Sigmoid colon (tissue), 6 donors: ENCODE measurements at regions not wholly inside any gene's neighbourhood (a gene's known extent, or its start where the extent isn't known, plus 50 kb on each side); places are given as distances from the start of the nearest gene placed in this dataset.

ENCODE experiments used
- DNase-seq: peaks from one replicate; pipeline ENCODE4 v3.0.0-alpha.2; 2019
- H3K27ac ChIP-seq, 4 donors: fragments of 200-600 bp; sonication (generic); one replicate each; pipeline ENCODE4 v1.5.1; 2016 to 2019; ENCODE audit warnings: mild to moderate bottlenecking in 1 of 4
- H3K27me3 ChIP-seq, 3 donors: fragments of 200-600 bp; sonication (generic); one replicate each; pipeline ENCODE4 v1.5.1; 2019; ENCODE audit warnings: mild to moderate bottlenecking in 1 of 3
- H3K36me3 ChIP-seq, 4 donors: fragments of 200-600 bp; sonication (generic); one replicate each; pipeline ENCODE4 v1.5.1; 2016 to 2019
- H3K4me1 ChIP-seq, 4 donors: fragments of 200-600 bp; sonication (generic); one replicate each; pipeline ENCODE4 v1.5.1; 2017 to 2019
- H3K4me3 ChIP-seq, 4 donors: fragments of 200-600 bp; sonication (generic); one replicate each; pipeline ENCODE4 v1.5.1; 2017 to 2019; ENCODE audit warnings: mild to moderate bottlenecking in 2 of 4, moderate library complexity in 1 of 4
- H3K9me3 ChIP-seq, 4 donors: fragments of 200-600 bp in 3 of 4; sonication (generic) in 3 of 4; one replicate each; pipeline versions ENCODE4 v1.5.1 to v1.6.1; 2013 to 2019
- CTCF ChIP-seq, 4 experiments: fragments of 450-650 bp in 3 of 4; fragments of 200-600 bp in 1 of 4; IDR thresholded peaks; one replicate each; pipeline ENCODE4 v1.5.1; 2016 to 2019; ENCODE audit warnings: antibody characterized with exemption in 4 of 4, mild to moderate bottlenecking in 3 of 4, moderate library complexity in 2 of 4
- EP300 ChIP-seq, 4 donors: sonication (generic); formaldehyde crosslinking; IDR thresholded peaks; one replicate each; pipeline ENCODE4 v1.6.1; 2017; ENCODE audit warnings: antibody characterized with exemption in 4 of 4
- POLR2A ChIP-seq, 2 donors: fragments of 450-650 bp; IDR thresholded peaks; one replicate each; pipeline ENCODE4 v1.6.1; 2016; ENCODE audit warnings: antibody characterized with exemption in 2 of 2, mild to moderate bottlenecking in 2 of 2, moderate library complexity in 2 of 2
- POLR2AphosphoS5 ChIP-seq, 4 donors: sonication (generic); formaldehyde crosslinking; IDR thresholded peaks; one replicate each; pipeline ENCODE4 v1.6.1; 2017; ENCODE audit warnings: antibody characterized with exemption in 4 of 4
- WGBS, 2 donors: extraction: QIAGEN DNeasy Blood & Tissue Kit; methylation state at CpG; one replicate each; pipeline ENCODE4 v1.1.7; 2013; 5-methylcytosine and 5-hydroxymethylcytosine counted together
- intact Hi-C: fragments of 100-400 bp; cut with DNase I; formaldehyde crosslinking; loops from one replicate; pipeline ENCODE4 v1.15.1; 2023
- donor health status: healthy with polysubstance abuse.
- donor health status: healthy.

DNA sequence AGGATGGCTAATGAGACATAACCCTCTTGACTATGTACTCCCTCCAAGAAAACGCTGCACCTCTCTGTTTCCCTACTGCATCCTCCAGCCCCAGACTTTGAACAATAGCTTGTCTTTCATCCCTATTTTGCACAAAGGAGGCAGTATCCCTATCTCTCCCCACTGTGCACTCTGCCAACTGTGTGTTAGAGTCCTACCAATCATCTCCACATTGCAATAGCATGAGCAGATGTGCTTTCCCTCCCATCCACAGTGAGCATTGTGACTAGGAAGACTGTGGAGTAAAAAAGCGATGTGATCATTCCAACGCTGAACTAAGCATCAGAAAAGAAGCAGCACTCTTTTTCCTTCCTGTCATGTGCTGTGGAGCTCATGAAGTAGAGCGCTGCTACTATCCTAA, 206.3 kb upstream of the GULP1 start:
- H3K4me1 ChIP-seq, result no peaks in the 10 kb centered on the region
- no peak for TF ChIP-seq EP300 (IDR thresholded peaks at IDR 0.05)
- TF ChIP-seq POLR2A (IDR thresholded peaks at IDR 0.05), result no peak
- TF ChIP-seq POLR2AphosphoS5 (IDR thresholded peaks at IDR 0.05), result no peak
- no peak for TF ChIP-seq CTCF (IDR thresholded peaks at IDR 0.05)
- H3K9me3 ChIP-seq, result no peaks in the 10 kb centered on the region
- no peaks in the 10 kb centered on the region for H3K36me3 ChIP-seq
- no peaks in the 10 kb centered on the region for H3K27me3 ChIP-seq
- WGBS, 2 donors, result 68 to 78% methylated on average over 4 of the region's 4 CpGs
- DNase-seq, result no peak
- intact Hi-C loops, result no loop called here
- H3K4me3 ChIP-seq, result no peak overlapping the region
- no peak overlapping the region for H3K27ac ChIP-seq

- no peaks in the 10 kb centered on the region for H3K36me3 ChIP-seq
- WGBS, 2 donors, result 49 to 68% methylated on average over 2 of the region's 2 CpGs
- TF ChIP-seq EP300 (IDR thresholded peaks at IDR 0.05), result no peak
- TF ChIP-seq CTCF (IDR thresholded peaks at IDR 0.05), result no peak
- TF ChIP-seq POLR2AphosphoS5 (IDR thresholded peaks at IDR 0.05), result no peak
- no peak for TF ChIP-seq POLR2A (IDR thresholded peaks at IDR 0.05)
Measured at GRCh38 chr2:188089901-188090300, 201.8 kb upstream of the GULP1 start.

GRCh38 chr2:188091220-188091619, 200.5 kb upstream of the GULP1 start:
- Histone ChIP-seq H3K9me3 (no peaks in the 10 kb centered on the region), H3K4me1 (no peaks in the 10 kb centered on the region), H3K36me3 (no peaks in the 10 kb centered on the region), H3K27me3 (no peaks in the 10 kb centered on the region), H3K4me3 (no peak overlapping the region), H3K27ac (no peak overlapping the region)
- no peak for DNase-seq
- no peak for TF ChIP-seq POLR2A (IDR thresholded peaks at IDR 0.05)
- no peak for TF ChIP-seq CTCF (IDR thresholded peaks at IDR 0.05)
- TF ChIP-seq POLR2AphosphoS5 (IDR thresholded peaks at IDR 0.05), result no peak
- no peak for TF ChIP-seq EP300 (IDR thresholded peaks at IDR 0.05)
- intact Hi-C loops, result no loop called here

More at GRCh38 chr2:188089901-188090300, 201.8 kb upstream of the GULP1 start:
- Histone ChIP-seq H3K9me3 (no peaks in the 10 kb centered on the region), H3K4me3 (no peak overlapping the region), H3K4me1 (no peaks in the 10 kb centered on the region), H3K27me3 (no peaks in the 10 kb centered on the region), H3K27ac (no peak overlapping the region)
- intact Hi-C loops, result no loop called here
- DNase-seq, result no peak

DNA sequence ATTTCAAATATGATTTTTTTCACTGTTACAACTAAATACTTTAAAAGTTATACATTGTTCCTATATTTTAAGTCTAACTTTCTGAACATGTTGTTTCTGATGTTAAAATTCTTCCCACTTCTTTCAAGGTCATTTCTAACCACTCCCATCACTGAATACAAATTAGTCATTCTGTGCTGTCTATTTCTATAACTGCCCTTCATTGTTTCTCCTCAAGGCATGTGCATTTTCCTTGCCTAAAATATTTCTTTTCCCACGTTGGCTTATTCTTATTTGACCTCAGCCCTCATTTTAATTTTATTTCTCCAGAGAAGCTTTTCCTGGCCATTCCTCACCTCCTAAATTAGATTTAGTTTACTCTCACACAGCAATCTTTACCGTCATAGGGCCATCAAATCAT, 198.9 kb upstream of the GULP1 start:
- H3K36me3 ChIP-seq, result no peaks in the 10 kb centered on the region
- no peaks in the 10 kb centered on the region for H3K4me1 ChIP-seq
- no peaks in the 10 kb centered on the region for H3K9me3 ChIP-seq
- no peak overlapping the region for H3K4me3 ChIP-seq
- TF ChIP-seq CTCF (IDR thresholded peaks at IDR 0.05), result no peak
- TF ChIP-seq POLR2A (IDR thresholded peaks at IDR 0.05), result no peak
- no peak for TF ChIP-seq POLR2AphosphoS5 (IDR thresholded peaks at IDR 0.05)
- no peak for TF ChIP-seq EP300 (IDR thresholded peaks at IDR 0.05)
- no peak for DNase-seq
- no peak overlapping the region for H3K27ac ChIP-seq
- H3K27me3 ChIP-seq, result no peaks in the 10 kb centered on the region
- 45 to 74% methylated on average over 2 of the region's 2 CpGs for WGBS, 2 donors
- intact Hi-C loops, result no loop called here

DNA sequence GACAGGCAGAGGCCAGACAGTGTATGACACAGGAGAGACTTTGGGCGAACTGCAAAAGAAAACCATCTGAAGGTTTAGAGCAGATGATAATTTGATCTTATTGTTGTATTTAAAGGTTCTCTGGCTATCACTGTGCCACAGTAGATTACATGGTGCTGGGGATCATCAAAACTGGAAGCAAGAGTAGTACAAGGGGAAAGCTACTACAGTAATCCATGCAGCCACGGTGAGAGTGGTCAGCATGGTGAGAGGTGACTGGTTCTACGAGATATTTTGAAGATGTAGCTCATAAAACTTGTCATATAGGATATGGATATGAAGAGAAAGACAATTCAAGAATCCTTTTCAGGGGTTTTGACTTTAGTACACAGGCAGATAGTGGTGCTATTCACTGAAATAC, 194.8 kb upstream of the GULP1 start:
- TF ChIP-seq CTCF (IDR thresholded peaks at IDR 0.05) (no peak), POLR2A (IDR thresholded peaks at IDR 0.05) (no peak), POLR2AphosphoS5 (IDR thresholded peaks at IDR 0.05) (no peak), EP300 (IDR thresholded peaks at IDR 0.05) (no peak)
- DNase-seq, result no peak
- H3K4me3 ChIP-seq, result no peak overlapping the region
- H3K27me3 ChIP-seq, result no peaks in the 10 kb centered on the region
- 74 to 86% methylated on average over 3 of the region's 3 CpGs for WGBS, 2 donors
- intact Hi-C loops, result no loop called here
- no peaks in the 10 kb centered on the region for H3K36me3 ChIP-seq
- no peak overlapping the region for H3K27ac ChIP-seq
- H3K9me3 ChIP-seq, result no peaks in the 10 kb centered on the region
- no peaks in the 10 kb centered on the region for H3K4me1 ChIP-seq
